CD4-positive, alpha-beta T cell (primary cell): ENCODE measurements at regions not wholly inside any gene's neighbourhood (a gene's known extent, or its start where the extent isn't known, plus 50 kb on each side); places are given as distances from the start of the nearest gene placed in this dataset.

ENCODE experiments used
- ATAC-seq: fragments of 200-7000 bp; cut with Tn5 transposase; one replicate; pipeline ENCODE4 v1.10.0; 2022; ENCODE audit warnings: mild to moderate bottlenecking; ENCODE audit not compliant: poor library complexity
- CTCF ChIA-PET: fragments of 350-600 bp; sonication (Branson Sonifier 250); formaldehyde crosslinking; loops from one replicate; lab custom pipeline; 2021; ENCODE audit warnings: antibody characterized with exemption, inconsistent platforms; lab: Charles Lee
- POLR2A ChIA-PET: fragments of 350-600 bp; sonication (Branson Sonifier 250); formaldehyde crosslinking; loops from one replicate; lab custom pipeline; 2021; ENCODE audit warnings: antibody characterized with exemption, inconsistent platforms; lab: Charles Lee
- DNase-seq, 14 experiments: peaks; one replicate each; pipeline ENCODE4 v3.0.0-alpha.2; 2013 to 2020; ENCODE audit warnings: mixed read lengths in 2 of 14
- H3K27ac ChIP-seq, 2 donors: one replicate each; pipeline versions ENCODE4 v1.5.1 to v1.7.0; 2013; ENCODE audit warnings: low read length in 2 of 2, low read depth in 1 of 2, mild to moderate bottlenecking in 1 of 2
- H3K27me3 ChIP-seq, 2 experiments: 1 replicate in 1 of 2; 2 replicates in 1 of 2; pipeline versions ENCODE4 v1.6.1 to v1.7.0; 2013; ENCODE audit warnings: low read length in 2 of 2, control low read depth in 1 of 2, mild to moderate bottlenecking in 1 of 2, moderate library complexity in 1 of 2; ENCODE audit not compliant: insufficient read depth in 2 of 2, control insufficient read depth in 1 of 2
- H3K36me3 ChIP-seq: one replicate; pipeline ENCODE4 v1.6.1; 2013; ENCODE audit warnings: low read length, control low read depth; ENCODE audit not compliant: insufficient read depth
- H3K4me1 ChIP-seq: one replicate; pipeline ENCODE4 v1.6.1; 2013; ENCODE audit warnings: low read length, control low read depth; ENCODE audit not compliant: insufficient read depth
- H3K4me3 ChIP-seq: one replicate; pipeline ENCODE4 v1.5.1; 2013; ENCODE audit warnings: mild to moderate bottlenecking, low read length, moderate library complexity
- H3K9me3 ChIP-seq, 2 experiments: 1 replicate in 1 of 2; 2 replicates in 1 of 2; pipeline versions ENCODE4 v1.6.1 to v1.7.0; 2013; ENCODE audit warnings: low read length in 2 of 2, mild to moderate bottlenecking in 2 of 2, control low read depth in 1 of 2, moderate library complexity in 1 of 2; ENCODE audit not compliant: control insufficient read depth in 1 of 2, insufficient read depth in 1 of 2
- H3K27ac Mint-ChIP-seq: one replicate; pipeline ENCODE4 v1.8.0; 2020; ENCODE audit warnings: mixed read lengths
- H3K27me3 Mint-ChIP-seq: one replicate; pipeline ENCODE4 v1.8.0; 2021; ENCODE audit warnings: mixed read lengths
- H3K36me3 Mint-ChIP-seq: one replicate; pipeline ENCODE4 v1.8.0; 2021; ENCODE audit warnings: low read depth, mixed read lengths
- H3K4me1 Mint-ChIP-seq: one replicate; pipeline ENCODE4 v1.8.0; 2021; ENCODE audit warnings: low read depth, mixed read lengths
- H3K4me3 Mint-ChIP-seq: one replicate; pipeline ENCODE4 v1.8.0; 2020; ENCODE audit warnings: mild to moderate bottlenecking, mixed read lengths
- H3K9me3 Mint-ChIP-seq: one replicate; pipeline ENCODE4 v1.8.0; 2020; ENCODE audit warnings: mixed read lengths
- CTCF ChIP-seq: fragments of 200-600 bp; IDR thresholded peaks from one replicate; pipeline ENCODE4 v1.8.0; 2022; ENCODE audit warnings: antibody characterized with exemption, mild to moderate bottlenecking
- intact Hi-C, 2 experiments: fragments of 100-400 bp; cut with DNase I in 1 of 2; cut with micrococcal nuclease in 1 of 2; formaldehyde crosslinking; loops; one replicate each; pipeline versions ENCODE4 v1.15.1 to v1.9.0; 2023 to 2025; cut with DNase I, micrococcal nuclease

GRCh38 chr15:98043160-98044014, 82.9 kb downstream of the ARRDC4 start:
- no peak overlapping the region for H3K27ac ChIP-seq
- intact Hi-C loops = no loop called here
- CTCF ChIA-PET = no interaction called here
- POLR2A ChIA-PET = no interaction called here
- no peaks in the 10 kb centered on the region for H3K9me3 Mint-ChIP-seq
- no peaks in the 10 kb centered on the region for H3K4me1 ChIP-seq
- no peak overlapping the region for H3K27ac Mint-ChIP-seq
- TF ChIP-seq CTCF = no peak
- no peaks in the 10 kb centered on the region for H3K27me3 ChIP-seq
- no peaks in the 10 kb centered on the region for H3K4me1 Mint-ChIP-seq
- DNase-seq (no peak), ATAC-seq (no peak)
- no peak overlapping the region for H3K4me3 ChIP-seq
- H3K36me3 ChIP-seq = no peaks in the 10 kb centered on the region
- no peaks in the 10 kb centered on the region for H3K36me3 Mint-ChIP-seq
- no peaks in the 10 kb centered on the region for H3K27me3 Mint-ChIP-seq
- no peak overlapping the region for H3K4me3 Mint-ChIP-seq
- peaks cover 0 to 6% of the 10 kb centered on the region in 2 experiments for H3K9me3 ChIP-seq

- no peak overlapping the region for H3K27ac Mint-ChIP-seq
- Histone ChIP-seq H3K4me1 (no peaks in the 10 kb centered on the region), H3K27ac (no peak overlapping the region), H3K36me3 (no peaks in the 10 kb centered on the region), H3K9me3 (no peaks in the 10 kb centered on the region), H3K27me3 (no peaks in the 10 kb centered on the region), H3K4me3 (no peak overlapping the region)
- peaks cover 6% of the 10 kb centered on the region for H3K9me3 Mint-ChIP-seq
- H3K27me3 Mint-ChIP-seq = peaks cover 5% of the 10 kb centered on the region
- H3K4me3 Mint-ChIP-seq = no peak overlapping the region
- CTCF ChIA-PET = no interaction called here
- TF ChIP-seq CTCF = no peak
- no peaks in the 10 kb centered on the region for H3K4me1 Mint-ChIP-seq
- H3K36me3 Mint-ChIP-seq = no peaks in the 10 kb centered on the region
- intact Hi-C loops = no loop called here
- ATAC-seq = no peak
- DNase-seq = no peak
- POLR2A ChIA-PET = no interaction called here
Observed at GRCh38 chr15:98051734-98052133, 91.2 kb downstream of the ARRDC4 start.

GRCh38 chr15:98057453-98057852, 97.0 kb downstream of the ARRDC4 start:
- no peaks in the 10 kb centered on the region for H3K27me3 ChIP-seq
- H3K9me3 Mint-ChIP-seq = peaks cover 14% of the 10 kb centered on the region
- DNase-seq (no peak), ATAC-seq (no peak)
- no peaks in the 10 kb centered on the region for H3K4me1 ChIP-seq
- H3K4me3 Mint-ChIP-seq = no peak overlapping the region
- POLR2A ChIA-PET = no interaction called here
- H3K4me3 ChIP-seq = no peak overlapping the region
- H3K27ac Mint-ChIP-seq = no peak overlapping the region
- no peak overlapping the region for H3K27ac ChIP-seq
- CTCF ChIA-PET = no interaction called here
- H3K9me3 ChIP-seq = peaks cover 4 to 23% of the 10 kb centered on the region in 2 experiments
- no peak for TF ChIP-seq CTCF
- intact Hi-C loops = no loop called here
- no peaks in the 10 kb centered on the region for H3K36me3 ChIP-seq
- H3K36me3 Mint-ChIP-seq = no peaks in the 10 kb centered on the region
- H3K4me1 Mint-ChIP-seq = no peaks in the 10 kb centered on the region
- peaks cover 6% of the 10 kb centered on the region for H3K27me3 Mint-ChIP-seq
